CD4-positive, alpha-beta T cell treated with Interleukin-2 at 100 ng/mL for 4 hours (primary cell): ENCODE measurements at regions not wholly inside any gene's neighbourhood (a gene's known extent, or its start where the extent isn't known, plus 50 kb on each side); places are given as distances from the start of the nearest gene placed in this dataset.

Source experiments
- DNase-seq: peaks from one replicate; pipeline ENCODE4 v3.0.0-alpha.2; 2020; ENCODE audit warnings: low spot score

DNA sequence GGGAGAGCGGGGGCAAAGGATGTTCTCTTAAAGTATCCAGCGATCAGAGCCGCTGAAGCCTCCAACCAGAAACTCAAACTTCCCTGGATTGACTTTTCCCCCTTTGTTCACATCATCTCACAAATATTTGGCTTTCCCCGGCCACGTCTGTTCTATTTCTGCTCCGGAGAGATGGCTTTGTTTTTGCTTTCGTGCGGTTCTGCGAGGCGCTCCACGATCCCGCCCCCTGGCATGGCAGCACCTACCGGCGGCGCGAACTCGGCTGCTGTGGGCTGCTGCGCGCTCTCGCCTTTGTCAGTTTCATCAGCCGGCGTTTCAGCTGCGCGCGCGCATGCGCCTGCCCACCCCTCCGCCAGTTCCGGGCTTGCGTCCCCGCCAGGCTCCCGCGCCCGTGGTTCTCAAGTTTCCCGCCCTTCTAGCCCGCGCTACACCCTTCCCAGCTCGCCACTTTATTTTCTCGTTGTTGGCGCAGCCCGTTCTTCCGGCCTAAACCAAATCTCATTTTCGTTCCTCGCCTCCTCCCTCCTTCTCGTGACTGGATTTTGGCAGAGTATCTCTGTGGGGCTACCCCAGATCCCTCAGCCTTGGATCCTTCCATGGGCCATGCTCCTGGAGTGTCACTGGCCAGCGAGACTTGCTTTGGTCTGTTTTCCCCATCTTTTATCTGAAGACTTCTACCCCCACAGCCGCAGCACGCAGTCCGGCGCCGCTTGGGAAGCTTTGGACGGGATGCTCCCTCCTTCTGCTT, 98.0 kb downstream of the INSIG2 start:
- DNase-seq, result peak; percentile 85

DNA sequence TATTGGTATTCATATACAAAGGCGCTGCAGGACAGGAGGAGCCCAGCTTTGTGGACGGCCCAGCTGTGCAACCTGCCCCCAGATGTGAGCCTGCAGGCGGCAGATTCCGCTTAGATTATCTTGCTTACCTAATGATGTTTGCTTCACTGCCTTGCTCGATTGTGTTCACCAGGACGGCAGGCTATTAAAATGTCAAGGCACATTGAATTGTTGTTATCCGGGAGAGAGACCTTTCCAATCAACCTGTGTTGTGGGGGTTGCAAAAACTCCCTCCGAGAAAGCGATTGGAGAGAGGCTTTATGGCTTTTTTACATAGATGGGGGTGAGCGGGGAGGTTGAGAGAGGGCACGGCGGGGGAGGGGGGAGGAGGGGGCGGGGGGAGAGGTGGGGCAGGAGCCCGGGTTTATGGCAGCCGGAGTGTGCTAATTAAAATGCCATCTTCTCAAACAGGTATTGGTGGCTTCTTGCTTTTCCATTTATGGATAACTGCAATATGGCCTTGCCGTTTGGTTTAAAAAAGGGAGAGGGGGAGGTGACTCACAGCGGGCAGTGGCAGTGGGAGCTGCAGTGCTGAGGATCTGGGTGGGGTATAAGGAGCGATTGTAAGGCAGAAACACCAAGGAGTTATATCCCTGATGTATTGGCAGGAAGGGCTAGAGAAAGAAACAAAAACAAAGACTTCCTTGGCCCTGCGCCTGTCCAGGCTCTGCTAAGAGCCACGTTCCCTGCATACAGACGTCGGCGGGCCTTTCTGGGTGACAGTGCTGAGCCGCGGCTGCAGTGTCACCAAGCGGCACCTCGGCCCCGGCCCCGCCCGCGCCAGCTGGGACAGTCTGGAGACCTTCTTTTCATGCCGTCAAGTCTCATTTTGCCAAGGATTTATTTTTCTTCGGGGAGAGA, 97.2 kb downstream of the INSIG2 start:
- peak; percentile 24 for DNase-seq

DNA sequence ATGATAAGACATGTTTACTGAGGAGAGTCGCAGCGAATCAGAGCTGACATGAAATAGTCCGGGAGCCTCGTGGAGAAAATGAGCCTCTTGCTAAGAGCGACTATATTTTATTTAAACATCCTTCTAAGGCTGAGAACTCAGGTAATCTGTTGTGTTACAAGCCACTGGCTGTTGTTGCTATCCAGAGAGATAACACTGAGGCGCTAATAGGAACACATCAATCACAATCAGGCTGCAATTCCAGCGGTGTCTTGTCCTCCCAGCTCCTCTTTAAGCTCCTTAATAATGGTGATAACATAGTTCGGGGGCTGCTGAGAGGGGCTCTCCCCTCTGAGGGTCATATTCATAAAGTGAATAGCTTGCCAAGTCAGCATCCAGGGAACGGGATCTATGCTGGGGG, 95.1 kb downstream of the INSIG2 start:
- no peak for DNase-seq

DNA sequence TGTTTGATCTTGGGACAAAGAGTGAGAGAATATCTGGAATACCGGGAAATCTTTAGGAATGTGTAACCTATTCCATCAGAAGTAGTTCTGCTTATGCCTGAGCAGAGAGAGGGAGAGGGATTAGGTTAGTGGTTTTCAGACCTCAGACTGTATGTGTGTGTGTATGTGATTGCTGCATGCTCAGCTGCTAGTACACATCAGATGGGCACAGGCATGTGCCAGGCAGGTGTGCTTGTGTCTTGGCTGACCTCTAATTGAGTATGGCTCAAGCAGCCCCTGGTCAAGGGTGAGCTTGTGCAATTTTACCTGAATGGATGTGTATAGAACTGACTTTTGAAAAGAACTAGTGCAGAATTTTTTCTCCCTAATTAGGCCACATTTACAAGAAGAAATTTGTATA, 91.2 kb downstream of the INSIG2 start:
- DNase-seq, result no peak

DNA sequence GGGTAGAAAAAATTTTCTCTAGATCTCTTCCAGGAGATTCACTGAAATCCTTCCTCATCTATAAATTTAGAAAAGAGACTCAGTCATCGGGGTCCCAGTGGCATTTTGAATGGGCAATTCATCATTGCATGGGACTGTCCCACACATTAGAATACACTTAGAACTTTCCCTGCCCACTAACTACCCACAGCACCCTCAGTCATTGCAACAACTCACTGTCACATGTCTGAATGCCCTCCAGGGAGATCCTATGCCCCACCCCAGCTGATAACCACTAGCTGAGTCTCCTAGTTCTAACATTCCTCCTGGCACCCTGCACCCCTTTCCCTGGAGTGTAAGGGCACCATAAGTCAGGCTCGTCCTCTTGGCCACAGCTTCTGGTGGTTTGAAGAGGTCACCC, 89.6 kb downstream of the INSIG2 start:
- DNase-seq, result no peak

DNA sequence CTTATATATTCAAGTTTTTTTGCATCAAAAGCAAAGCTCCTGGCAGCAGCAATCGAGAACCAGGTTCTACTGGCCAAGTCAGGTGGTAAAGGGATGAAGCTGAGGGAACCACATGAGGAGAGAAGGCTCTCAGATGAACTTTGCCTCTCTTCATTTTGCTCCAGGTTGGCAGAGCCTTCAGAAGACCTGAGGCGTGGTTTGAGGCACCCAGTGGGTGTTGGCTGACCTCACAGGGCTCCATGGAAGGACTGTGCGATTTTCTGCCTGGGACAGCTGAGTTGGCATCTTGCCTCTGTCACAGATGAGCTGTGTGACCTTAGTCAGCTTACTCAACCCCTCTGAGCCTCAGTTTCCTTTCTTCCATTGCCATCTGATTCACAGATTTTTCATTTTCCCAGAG, 89.0 kb downstream of the INSIG2 start:
- DNase-seq, result no peak

DNA sequence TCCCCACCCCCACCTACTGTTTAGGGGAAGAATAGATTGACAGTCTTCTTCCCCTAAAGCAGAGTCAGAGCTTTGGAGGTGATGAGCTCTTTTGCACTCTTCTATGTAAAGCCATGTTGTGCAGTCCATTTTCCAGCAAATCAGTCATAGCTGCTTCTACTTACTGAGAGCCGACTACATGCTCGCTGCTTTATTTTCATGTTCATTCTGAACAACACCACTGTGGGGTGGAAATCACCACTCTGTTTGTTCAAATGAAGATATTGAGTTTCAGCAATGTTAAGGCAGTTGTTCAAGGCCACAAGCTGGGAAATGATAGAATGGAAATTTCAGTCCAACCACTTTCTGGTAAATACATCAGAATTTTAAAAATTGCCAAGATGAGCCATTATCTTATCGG, 88.3 kb downstream of the INSIG2 start:
- DNase-seq, result no peak

DNA sequence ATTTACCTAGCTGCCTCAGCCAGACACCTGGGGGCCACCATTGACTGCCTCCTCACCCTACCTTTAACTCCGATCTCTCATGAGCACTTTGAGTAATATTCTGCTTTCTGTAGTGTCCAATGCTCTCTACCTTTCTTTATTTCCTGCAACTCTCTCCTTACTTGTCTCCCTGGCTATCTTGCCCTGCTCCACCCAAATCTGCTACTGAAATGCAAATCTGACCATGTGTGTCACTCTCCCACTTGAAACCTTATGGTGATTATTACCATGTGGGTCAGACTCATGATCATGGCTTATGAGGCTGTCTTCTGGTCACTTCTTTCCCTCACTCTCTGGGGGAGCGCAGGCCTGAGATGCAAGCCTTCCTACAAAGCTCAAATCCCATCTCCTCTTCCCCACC, 83.3 kb downstream of the INSIG2 start:
- no peak for DNase-seq

DNA sequence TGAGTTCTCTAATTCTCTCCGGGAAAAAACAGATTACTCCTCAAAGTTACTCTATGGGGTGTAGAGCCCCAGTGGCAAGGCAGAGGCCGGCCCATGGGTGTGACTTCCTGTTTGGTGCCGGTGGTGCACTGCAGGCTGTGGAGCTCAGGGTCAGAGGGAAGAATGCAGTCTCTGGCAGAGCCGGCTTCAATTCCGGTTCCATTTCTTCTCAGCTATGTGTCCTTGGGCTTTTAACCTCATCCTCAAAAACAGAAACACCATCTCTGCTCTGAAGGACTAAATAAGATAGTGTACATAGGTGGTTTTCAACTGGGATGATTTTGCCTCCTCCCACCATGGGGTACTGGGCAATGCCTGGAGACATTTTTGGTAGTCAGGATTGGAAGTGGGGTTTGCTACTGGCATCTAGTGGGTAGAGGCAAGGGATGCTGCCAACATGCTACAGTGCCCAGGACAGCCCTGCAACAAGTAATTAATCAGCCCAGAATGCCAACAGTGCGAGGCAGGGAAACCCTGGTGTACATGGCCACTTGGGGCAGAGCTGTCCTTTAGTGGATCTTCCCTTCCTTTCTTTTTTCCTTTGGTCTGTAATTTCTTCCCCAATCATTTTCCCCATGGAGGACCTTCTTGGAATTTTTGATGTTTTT, 81.2 kb downstream of the INSIG2 start:
- peak; percentile 27 for DNase-seq

DNA sequence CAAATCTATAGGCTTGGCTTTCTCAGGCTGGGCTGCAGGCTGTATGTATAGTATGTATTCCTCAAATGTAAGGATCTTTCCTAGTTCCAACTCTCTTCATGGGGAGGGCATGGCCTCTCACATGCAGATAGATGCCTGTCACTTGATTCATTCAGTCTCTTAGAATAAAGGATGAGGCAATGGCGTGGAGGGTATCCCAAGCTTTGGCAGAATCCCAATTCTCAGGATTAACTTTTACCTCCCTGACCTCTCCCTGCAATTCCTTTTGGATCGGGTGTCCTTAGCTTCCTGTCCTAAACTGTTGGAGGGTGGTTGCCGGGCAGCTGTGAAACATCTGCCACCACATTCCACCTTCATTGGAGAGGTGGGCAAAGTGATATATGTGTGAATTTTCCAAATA, 80.3 kb downstream of the INSIG2 start:
- DNase-seq, result no peak

DNA sequence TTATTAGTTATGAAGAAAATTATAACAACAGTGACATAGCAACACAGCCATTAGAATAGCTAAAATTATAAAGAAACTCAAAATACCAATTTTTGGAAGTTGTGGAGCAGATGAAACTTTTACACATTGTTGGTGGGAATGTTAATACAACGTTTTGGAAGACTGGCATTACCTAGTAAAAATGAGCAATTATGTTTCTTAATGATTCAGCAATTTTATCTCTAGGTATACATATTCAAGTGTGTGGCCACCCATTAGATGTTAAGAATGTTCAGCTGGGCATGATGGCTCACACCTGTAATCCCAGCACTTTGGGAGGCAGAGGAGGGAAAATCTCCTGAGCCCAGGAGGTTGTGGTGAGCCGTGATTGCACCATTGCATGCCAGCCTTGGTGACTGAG, 78.8 kb downstream of the INSIG2 start:
- DNase-seq, result no peak

DNA sequence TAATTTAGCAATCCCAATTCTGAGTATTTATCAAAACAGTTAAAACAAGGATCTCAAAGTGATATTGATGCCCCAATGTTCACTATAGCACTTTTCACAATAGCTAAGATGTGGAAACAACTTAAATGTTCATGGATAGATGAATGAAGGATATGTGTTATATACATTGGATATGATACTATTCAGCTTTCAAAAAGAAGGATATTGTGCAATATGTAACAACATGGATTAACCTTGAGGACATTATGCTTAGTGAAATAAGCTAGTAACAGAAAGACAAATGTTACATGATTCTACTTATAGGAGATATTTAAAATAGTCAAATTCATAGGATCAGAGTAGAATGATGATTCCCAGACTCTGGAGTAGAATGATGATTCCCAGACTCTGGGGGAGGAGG, 78.0 kb downstream of the INSIG2 start:
- no peak for DNase-seq

DNA sequence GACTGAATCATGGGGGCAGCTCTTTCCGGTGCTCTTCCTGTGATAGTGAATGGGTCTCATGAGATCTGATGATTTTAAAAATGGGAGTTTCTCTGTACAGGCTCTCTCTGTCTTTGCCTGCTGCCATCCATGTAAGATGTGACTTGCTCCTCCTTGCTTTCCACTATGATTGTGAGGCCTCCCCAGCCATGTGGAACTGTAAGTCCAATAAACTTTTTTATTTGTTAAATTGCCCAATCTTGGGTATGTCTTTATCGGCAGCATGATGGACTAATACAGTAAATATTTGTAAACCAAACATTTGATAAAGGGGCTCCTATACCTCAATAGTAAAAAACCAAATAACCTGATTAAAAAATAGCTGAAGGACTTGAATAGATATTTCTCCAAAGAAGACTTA, 77.3 kb downstream of the INSIG2 start:
- DNase-seq, result no peak
